PC-9 (cell line): ENCODE measurements at regions not wholly inside any gene's neighbourhood (a gene's known extent, or its start where the extent isn't known, plus 50 kb on each side); places are given as distances from the start of the nearest gene placed in this dataset.
"Not testable (repeated sequence)": the region's sequence is repeated elsewhere in the genome, so short reads cannot be mapped to it uniquely, and the experiment has no call there.

Source experiments
- CTCF ChIP-seq: fragments of 200-600 bp; sonication (generic); conservative IDR thresholded peaks from 2 replicates; pipeline ENCODE4 v1.6.1; 2017; ENCODE audit warnings: mixed run types, antibody characterized with exemption, mild to moderate bottlenecking, moderate library complexity
- EZH2 ChIP-seq: fragments of 200-600 bp; sonication (generic); IDR thresholded peaks from 2 replicates; pipeline ENCODE4 v1.8.0; 2017; ENCODE audit warnings: antibody characterized with exemption, low read depth

GRCh38 chr9:39632071-39632470 is 276.6 kb downstream of the SPATA31A1 start:
- not testable (repeated sequence) for TF ChIP-seq CTCF, EZH2
